Kidney (tissue), 13 donors: ENCODE measurements at regions not wholly inside any gene's neighbourhood (a gene's known extent, or its start where the extent isn't known, plus 50 kb on each side); places are given as distances from the start of the nearest gene placed in this dataset.

Source experiments
- DNase-seq, 5 donors: peaks; one replicate each; pipeline ENCODE4 v3.0.0-alpha.2; 2013 to 2020
- FAIRE-seq: peaks from 2 replicates; lab custom pipeline; 2012; peaks lifted over from hg19 to GRCh38; lab: Jason Lieb, UNC
- H3K27ac ChIP-seq, 2 donors: one replicate each; pipeline ENCODE4 v1.7.0; 2013; ENCODE audit warnings: low read depth in 2 of 2, low read length in 2 of 2, inconsistent platforms in 1 of 2
- H3K27me3 ChIP-seq: one replicate; pipeline ENCODE4 v1.7.1; 2013; ENCODE audit warnings: low read length, inconsistent platforms; ENCODE audit not compliant: control insufficient read depth, insufficient read depth
- H3K36me3 ChIP-seq, 3 donors: one replicate each; pipeline versions ENCODE4 v1.7.0 to v1.7.1; 2013; ENCODE audit warnings: low read length in 3 of 3, control low read depth in 1 of 3, inconsistent platforms in 1 of 3; ENCODE audit not compliant: insufficient read depth in 3 of 3, control insufficient read depth in 2 of 3
- H3K4me1 ChIP-seq, 3 donors: one replicate each; pipeline versions ENCODE4 v1.7.0 to v1.7.1; 2013; ENCODE audit warnings: low read length in 3 of 3, inconsistent platforms in 1 of 3, low read depth in 1 of 3; ENCODE audit not compliant: control insufficient read depth in 2 of 3, insufficient read depth in 2 of 3
- H3K4me3 ChIP-seq, 3 donors: one replicate each; pipeline versions ENCODE4 v1.7.0 to v1.8.1; 2013; ENCODE audit warnings: low read length in 3 of 3, control low read depth in 1 of 3, inconsistent platforms in 1 of 3
- H3K9ac ChIP-seq, 3 donors: one replicate each; pipeline versions ENCODE4 v1.7.0 to v1.7.1; 2013; ENCODE audit warnings: low read length in 3 of 3, control low read depth in 1 of 3, inconsistent platforms in 1 of 3
- H3K9me3 ChIP-seq, 3 donors: one replicate each; pipeline versions ENCODE4 v1.7.0 to v1.7.1; 2013; ENCODE audit warnings: low read length in 3 of 3, control low read depth in 1 of 3, inconsistent platforms in 1 of 3; ENCODE audit not compliant: control insufficient read depth in 2 of 3, insufficient read depth in 1 of 3
- CTCF ChIP-seq: IDR thresholded peaks from 3 replicates; pipeline ENCODE4 v1.5.1; 2012; ENCODE audit warnings: mild to moderate bottlenecking, moderate library complexity, borderline replicate concordance; ENCODE audit not compliant: insufficient read depth; ENCODE audit errors: extremely low read depth
- intact Hi-C: fragments of 100-400 bp; cut with DNase I; formaldehyde crosslinking; loops from one replicate; pipeline ENCODE4 v1.11.1; 2022
- donor health status: control.
- donor health status: control.
- donor health status: control.
- donor health status: control.
- donor health status: control.
- donor health status: DM: yes; HTN: yes; CAD: no.
- donor health status: Normal renal cell carcinoma (clear cell type).

- FAIRE-seq (no peak), DNase-seq (no peak)
- no peak for TF ChIP-seq CTCF
- Histone ChIP-seq H3K27ac (no peak overlapping the region), H3K27me3 (no peaks in the 10 kb centered on the region), H3K9ac (no peak overlapping the region), H3K4me3 (no peak overlapping the region), H3K4me1 (no peaks in the 10 kb centered on the region), H3K36me3 (no peaks in the 10 kb centered on the region), H3K9me3 (no peaks in the 10 kb centered on the region)
- intact Hi-C loops = no loop called here
These were observed 117.5 kb upstream of the TMPRSS2 start for GRCh38 chr21:41625428-41625827.

- no peak overlapping the region for H3K27ac ChIP-seq
- intact Hi-C loops = no loop called here
- H3K9ac ChIP-seq = no peak overlapping the region
- no peak overlapping the region for H3K4me3 ChIP-seq
- no peak for TF ChIP-seq CTCF
- H3K36me3 ChIP-seq = no peaks in the 10 kb centered on the region
- DNase-seq = no peak
- no peaks in the 10 kb centered on the region for H3K27me3 ChIP-seq
- no peak for FAIRE-seq
- no peaks in the 10 kb centered on the region for H3K9me3 ChIP-seq
- H3K4me1 ChIP-seq = no peaks in the 10 kb centered on the region
These were observed 116.8 kb upstream of the TMPRSS2 start for GRCh38 chr21:41624674-41625310.

- Histone ChIP-seq H3K9me3 (no peaks in the 10 kb centered on the region), H3K4me1 (no peaks in the 10 kb centered on the region), H3K4me3 (no peak overlapping the region), H3K36me3 (no peaks in the 10 kb centered on the region), H3K27ac (no peak overlapping the region), H3K27me3 (no peaks in the 10 kb centered on the region), H3K9ac (no peak overlapping the region)
- FAIRE-seq = no peak
- DNase-seq = no peak
- TF ChIP-seq CTCF = no peak
- intact Hi-C loops = no loop called here
These were observed 116.0 kb upstream of the TMPRSS2 start for GRCh38 chr21:41623945-41624344.
